ENCODE measurements at regions not wholly inside any gene's neighbourhood (a gene's known extent, or its start where the extent isn't known, plus 50 kb on each side); places are given as distances from the start of the nearest gene placed in this dataset.
"Not testable (repeated sequence)": the region's sequence is repeated elsewhere in the genome, so short reads cannot be mapped to it uniquely, and the experiment has no call there.

- DNase-seq (ENCODE audit: low spot score) (no peak), ATAC-seq (ENCODE audit: low FRiP score) (no peak)
- no peak for TF ChIP-seq CTCF (IDR thresholded peaks at IDR 0.05)
These were observed 252.9 kb downstream of the CRLF2 start for GRCh38 chrX:959595-959994.

GRCh38 chrX:955168-955781, 257.2 kb downstream of the CRLF2 start:
- DNase-seq (ENCODE audit: low spot score); ATAC-seq (ENCODE audit: low FRiP score): not testable (repeated sequence)

GRCh38 chrX:953879-954482, 258.5 kb downstream of the CRLF2 start:
- ATAC-seq (ENCODE audit: low FRiP score) (no peak), DNase-seq (ENCODE audit: low spot score) (no peak)
- TF ChIP-seq CTCF (IDR thresholded peaks at IDR 0.05): no peak

- DNase-seq (ENCODE audit: low spot score) (no peak), ATAC-seq (ENCODE audit: low FRiP score) (no peak)
- TF ChIP-seq CTCF (IDR thresholded peaks at IDR 0.05): no peak
These were observed 259.6 kb downstream of the CRLF2 start for GRCh38 chrX:952816-953215.

- ATAC-seq (ENCODE audit: low FRiP score); DNase-seq (ENCODE audit: low spot score): not testable (repeated sequence)
These were observed 265.2 kb downstream of the CRLF2 start for GRCh38 chrX:947262-947661.

- TF ChIP-seq CTCF (IDR thresholded peaks at IDR 0.05): no peak
- ATAC-seq (ENCODE audit: low FRiP score): no peak
- DNase-seq (ENCODE audit: low spot score): no peak
These were observed 269.4 kb downstream of the CRLF2 start for GRCh38 chrX:943035-943434.

GRCh38 chrX:940691-941090, 271.8 kb downstream of the CRLF2 start:
- TF ChIP-seq CTCF (IDR thresholded peaks at IDR 0.05): no peak
- ATAC-seq (ENCODE audit: low FRiP score): no peak
- no peak for DNase-seq (ENCODE audit: low spot score)

- ATAC-seq (ENCODE audit: low FRiP score) (no peak), DNase-seq (ENCODE audit: low spot score) (no peak)
- no peak for TF ChIP-seq CTCF (IDR thresholded peaks at IDR 0.05)
These were observed 275.3 kb downstream of the CRLF2 start for GRCh38 chrX:936979-937769.

Data from omental fat pad (tissue), 3 donors.